ENCODE measurements at regions not wholly inside any gene's neighbourhood (a gene's known extent, or its start where the extent isn't known, plus 50 kb on each side); places are given as distances from the start of the nearest gene placed in this dataset.

- Mint-ChIP-seq H3K27me3 (peaks cover 7 to 20% (median 18%) of the 10 kb centered on the region in 3 donors), H3K4me3 (no peak overlapping the region), H3K4me1 (no peaks in the 10 kb centered on the region), H3K36me3 (peaks cover 0 to 4% of the 10 kb centered on the region in 2 donors), H3K9me3 (peaks cover 0 to 7% (median 2%) of the 10 kb centered on the region in 7 donors), H3K27ac (no peak overlapping the region)
- DNase-seq (no peak), ATAC-seq (ENCODE audit: low read depth in 2 of 2) (no peak)
Observed at GRCh38 chr9:1713841-1714240, 301.3 kb upstream of the SMARCA2 start.

GRCh38 chr9:1717882-1718281 lies 297.3 kb upstream of the SMARCA2 start:
- Mint-ChIP-seq H3K4me3 (no peak overlapping the region), H3K4me1 (no peaks in the 10 kb centered on the region), H3K36me3 (peaks cover 0 to 8% of the 10 kb centered on the region in 2 donors), H3K27ac (no peak overlapping the region), H3K27me3 (peaks cover 8 to 27% (median 10%) of the 10 kb centered on the region in 3 donors), H3K9me3 (peaks cover 3 to 10% (median 6%) of the 10 kb centered on the region in 7 donors)
- no peak for DNase-seq
- no peak for ATAC-seq (ENCODE audit: low read depth in 2 of 2)

GRCh38 chr9:1718836-1719235 lies 296.3 kb upstream of the SMARCA2 start:
- Mint-ChIP-seq H3K9me3 (peaks cover 3 to 10% (median 6%) of the 10 kb centered on the region in 7 donors), H3K4me3 (no peak overlapping the region), H3K36me3 (peaks cover 0 to 8% of the 10 kb centered on the region in 2 donors), H3K4me1 (no peaks in the 10 kb centered on the region), H3K27me3 (peaks cover 10 to 27% (median 16%) of the 10 kb centered on the region in 3 donors), H3K27ac (peak overlapping the region in 1 of 6 donors; percentile 28)
- DNase-seq: no peak
- no peak for ATAC-seq (ENCODE audit: low read depth in 2 of 2)

- DNase-seq (no peak), ATAC-seq (ENCODE audit: low read depth in 2 of 2) (no peak)
- H3K36me3 Mint-ChIP-seq: peaks cover 0 to 8% of the 10 kb centered on the region in 2 donors
- no peak overlapping the region for H3K27ac Mint-ChIP-seq
- no peaks in the 10 kb centered on the region for H3K4me1 Mint-ChIP-seq
- peaks cover 10 to 19% (median 16%) of the 10 kb centered on the region in 3 donors for H3K27me3 Mint-ChIP-seq
- H3K4me3 Mint-ChIP-seq: no peak overlapping the region
- peaks cover 3 to 10% (median 6%) of the 10 kb centered on the region in 7 donors for H3K9me3 Mint-ChIP-seq
Observed at GRCh38 chr9:1721196-1721595, 294.0 kb upstream of the SMARCA2 start.

GRCh38 chr9:1722404-1722803 lies 292.7 kb upstream of the SMARCA2 start:
- no peak for DNase-seq
- peaks cover 10 to 19% (median 16%) of the 10 kb centered on the region in 3 donors for H3K27me3 Mint-ChIP-seq
- no peaks in the 10 kb centered on the region for H3K4me1 Mint-ChIP-seq
- peaks cover 0 to 8% of the 10 kb centered on the region in 2 donors for H3K36me3 Mint-ChIP-seq
- no peak overlapping the region for H3K4me3 Mint-ChIP-seq
- peaks cover 3 to 10% (median 6%) of the 10 kb centered on the region in 7 donors for H3K9me3 Mint-ChIP-seq
- ATAC-seq (ENCODE audit: low read depth in 2 of 2): no peak
- H3K27ac Mint-ChIP-seq: no peak overlapping the region

- H3K27me3 Mint-ChIP-seq: peaks cover 10 to 17% (median 14%) of the 10 kb centered on the region in 3 donors
- no peak overlapping the region for H3K4me3 Mint-ChIP-seq
- DNase-seq: no peak
- no peak overlapping the region for H3K27ac Mint-ChIP-seq
- H3K9me3 Mint-ChIP-seq: peaks cover 3 to 6% (median 5%) of the 10 kb centered on the region in 7 donors
- no peaks in the 10 kb centered on the region for H3K4me1 Mint-ChIP-seq
- ATAC-seq (ENCODE audit: low read depth in 2 of 2): no peak
- H3K36me3 Mint-ChIP-seq: peaks cover 0 to 7% of the 10 kb centered on the region in 2 donors
Observed at GRCh38 chr9:1723522-1724015, 291.6 kb upstream of the SMARCA2 start.

- Mint-ChIP-seq H3K27ac (peak overlapping the region in 1 of 6 donors; percentile 12), H3K36me3 (no peaks in the 10 kb centered on the region), H3K9me3 (peaks cover 0 to 2% (median 0%) of the 10 kb centered on the region in 7 donors), H3K4me1 (no peaks in the 10 kb centered on the region), H3K4me3 (no peak overlapping the region), H3K27me3 (peaks cover 6 to 16% (median 11%) of the 10 kb centered on the region in 3 donors)
- DNase-seq: no peak
- ATAC-seq (ENCODE audit: low read depth in 2 of 2): peak in 1 of 2 donors; percentile 25
Observed at GRCh38 chr9:1726993-1727759, 288.0 kb upstream of the SMARCA2 start.

GRCh38 chr9:1729631-1730030 lies 285.5 kb upstream of the SMARCA2 start:
- Mint-ChIP-seq H3K36me3 (no peaks in the 10 kb centered on the region), H3K9me3 (peaks cover 0 to 2% (median 0%) of the 10 kb centered on the region in 7 donors), H3K4me3 (no peak overlapping the region), H3K27me3 (peaks cover 6 to 15% (median 8%) of the 10 kb centered on the region in 3 donors), H3K4me1 (no peaks in the 10 kb centered on the region), H3K27ac (no peak overlapping the region)
- ATAC-seq (ENCODE audit: low read depth in 2 of 2): no peak
- DNase-seq: no peak

GRCh38 chr9:1732670-1733069 lies 282.5 kb upstream of the SMARCA2 start:
- Mint-ChIP-seq H3K9me3 (peaks cover 0 to 2% (median 0%) of the 10 kb centered on the region in 7 donors), H3K27ac (no peak overlapping the region), H3K4me3 (no peak overlapping the region), H3K36me3 (no peaks in the 10 kb centered on the region), H3K4me1 (no peaks in the 10 kb centered on the region), H3K27me3 (peaks cover 9 to 15% (median 14%) of the 10 kb centered on the region in 3 donors)
- ATAC-seq (ENCODE audit: low read depth in 2 of 2) (no peak), DNase-seq (no peak)

- ATAC-seq (ENCODE audit: low read depth in 2 of 2) (no peak), DNase-seq (no peak)
- Mint-ChIP-seq H3K36me3 (no peaks in the 10 kb centered on the region), H3K9me3 (peaks cover 0 to 2% (median 0%) of the 10 kb centered on the region in 7 donors), H3K4me3 (no peak overlapping the region), H3K27ac (no peak overlapping the region), H3K27me3 (peaks cover 0 to 9% (median 4%) of the 10 kb centered on the region in 3 donors), H3K4me1 (no peaks in the 10 kb centered on the region)
Observed at GRCh38 chr9:1738511-1739100, 276.5 kb upstream of the SMARCA2 start.

- Mint-ChIP-seq H3K4me3 (no peak overlapping the region), H3K27me3 (peaks cover 0 to 13% (median 0%) of the 10 kb centered on the region in 3 donors), H3K9me3 (peaks cover 0 to 2% (median 0%) of the 10 kb centered on the region in 7 donors), H3K4me1 (no peaks in the 10 kb centered on the region), H3K27ac (no peak overlapping the region), H3K36me3 (no peaks in the 10 kb centered on the region)
- DNase-seq (no peak), ATAC-seq (ENCODE audit: low read depth in 2 of 2) (no peak)
Observed at GRCh38 chr9:1743121-1743960, 271.8 kb upstream of the SMARCA2 start.

GRCh38 chr9:1745980-1746379 lies 269.2 kb upstream of the SMARCA2 start:
- H3K9me3 Mint-ChIP-seq: peaks cover 0 to 8% (median 4%) of the 10 kb centered on the region in 7 donors
- no peaks in the 10 kb centered on the region for H3K4me1 Mint-ChIP-seq
- H3K36me3 Mint-ChIP-seq: no peaks in the 10 kb centered on the region
- no peak for ATAC-seq (ENCODE audit: low read depth in 2 of 2)
- H3K27me3 Mint-ChIP-seq: peaks cover 0 to 13% (median 0%) of the 10 kb centered on the region in 3 donors
- no peak overlapping the region for H3K4me3 Mint-ChIP-seq
- no peak for DNase-seq
- no peak overlapping the region for H3K27ac Mint-ChIP-seq

- ATAC-seq (ENCODE audit: low read depth in 2 of 2): no peak
Observed at GRCh38 chr9:1747417-1747967, 267.7 kb upstream of the SMARCA2 start.

More at GRCh38 chr9:1747417-1747967, 267.7 kb upstream of the SMARCA2 start:
- DNase-seq: no peak
- Mint-ChIP-seq H3K27me3 (peaks cover 0 to 13% (median 0%) of the 10 kb centered on the region in 3 donors), H3K4me1 (no peaks in the 10 kb centered on the region), H3K4me3 (no peak overlapping the region), H3K27ac (no peak overlapping the region), H3K9me3 (peaks cover 0 to 16% (median 5%) of the 10 kb centered on the region in 7 donors), H3K36me3 (no peaks in the 10 kb centered on the region)
